Stimulated activated memory B cell treated with anti-CD40 and anti-IgM and Interleukin-4, amounts not matched to agents 10 μg/mL and 1 μg/mL and 100 μg/mL, for 72 hours (primary cell): ENCODE measurements at regions not wholly inside any gene's neighbourhood (a gene's known extent, or its start where the extent isn't known, plus 50 kb on each side); places are given as distances from the start of the nearest gene placed in this dataset.
"Not testable (repeated sequence)": the region's sequence is repeated elsewhere in the genome, so short reads cannot be mapped to it uniquely, and the experiment has no call there.

Experiments
- ATAC-seq: fragments of 150-1000 bp; cut with Tn5 transposase; 2 replicates; pipeline ENCODE4 v1.10.0; 2021
- H3K27ac Mint-ChIP-seq: one replicate; pipeline ENCODE4 v1.8.0; 2022; ENCODE audit warnings: mild to moderate bottlenecking, mixed read lengths
- H3K27me3 Mint-ChIP-seq: one replicate; pipeline ENCODE4 v1.8.0; 2022; ENCODE audit warnings: mixed read lengths
- H3K36me3 Mint-ChIP-seq: one replicate; pipeline ENCODE4 v1.8.0; 2022; ENCODE audit warnings: mixed read lengths
- H3K4me1 Mint-ChIP-seq: one replicate; pipeline ENCODE4 v1.8.0; 2022; ENCODE audit warnings: mixed read lengths
- H3K4me3 Mint-ChIP-seq: one replicate; pipeline ENCODE4 v1.8.0; 2022; ENCODE audit warnings: mild to moderate bottlenecking, moderate library complexity, mixed read lengths
- H3K9me3 Mint-ChIP-seq: one replicate; pipeline ENCODE4 v1.8.0; 2022; ENCODE audit warnings: mixed read lengths

DNA sequence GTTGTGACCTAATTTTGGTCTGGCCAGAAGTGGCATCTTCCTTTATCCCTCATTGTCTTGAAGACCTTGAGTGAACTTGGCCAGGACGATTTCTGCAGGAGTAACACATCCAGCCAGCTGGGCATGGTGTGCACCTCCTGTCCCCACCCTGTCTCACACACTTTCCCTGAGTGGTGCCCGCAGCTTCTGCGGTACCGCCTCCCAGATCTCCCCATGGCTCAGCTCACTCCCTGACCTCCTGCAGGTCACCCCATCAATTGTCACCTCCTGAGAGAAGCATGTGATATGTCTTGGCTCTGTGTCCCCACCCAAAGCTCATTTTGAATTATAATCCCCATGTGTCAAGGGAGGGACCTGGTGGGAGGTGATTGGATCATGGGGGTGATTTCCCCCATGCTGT is 50.2 kb upstream of the TP53I11 start:
- H3K27me3 Mint-ChIP-seq: no peaks in the 10 kb centered on the region
- no peaks in the 10 kb centered on the region for H3K4me1 Mint-ChIP-seq
- no peaks in the 10 kb centered on the region for H3K36me3 Mint-ChIP-seq
- no peak overlapping the region for H3K4me3 Mint-ChIP-seq
- no peak for ATAC-seq
- no peak overlapping the region for H3K27ac Mint-ChIP-seq
- peaks cover 5% of the 10 kb centered on the region for H3K9me3 Mint-ChIP-seq

GRCh38 chr11:45001466-45002165 is 50.9 kb upstream of the TP53I11 start:
- Mint-ChIP-seq H3K36me3 (no peaks in the 10 kb centered on the region), H3K27me3 (no peaks in the 10 kb centered on the region), H3K4me1 (no peaks in the 10 kb centered on the region), H3K27ac (no peak overlapping the region), H3K9me3 (peaks cover 5% of the 10 kb centered on the region), H3K4me3 (no peak overlapping the region)
- ATAC-seq: no peak

- Mint-ChIP-seq H3K9me3 (peaks cover 5% of the 10 kb centered on the region), H3K36me3 (no peaks in the 10 kb centered on the region), H3K27me3 (peaks cover 12% of the 10 kb centered on the region), H3K4me3 (no peak overlapping the region), H3K4me1 (no peaks in the 10 kb centered on the region), H3K27ac (no peak overlapping the region)
- ATAC-seq: no peak
Observed at GRCh38 chr11:45005106-45005505, 54.4 kb upstream of the TP53I11 start.

DNA sequence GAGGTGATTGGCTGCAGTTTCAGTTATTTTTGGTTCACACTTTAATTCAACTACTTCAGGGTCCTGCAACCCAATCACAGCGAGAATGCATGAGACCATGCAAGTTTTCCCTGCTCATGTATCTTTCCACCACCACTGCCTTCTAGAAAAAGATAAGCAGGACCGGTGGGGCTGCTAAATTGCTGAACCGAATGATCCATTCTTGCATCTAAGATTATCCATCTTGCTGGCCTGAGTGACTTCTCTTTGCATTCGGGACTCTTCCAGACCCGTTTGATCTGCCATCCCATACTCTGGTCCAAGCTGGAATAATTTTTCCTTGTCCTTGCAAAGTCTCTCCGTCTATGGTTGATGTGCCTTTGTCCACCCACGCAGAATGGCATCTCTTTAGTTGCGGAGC is 56.3 kb upstream of the TP53I11 start:
- Mint-ChIP-seq H3K4me1 (no peaks in the 10 kb centered on the region), H3K27ac (no peak overlapping the region), H3K27me3 (peaks cover 12% of the 10 kb centered on the region), H3K4me3 (no peak overlapping the region), H3K9me3 (no peaks in the 10 kb centered on the region), H3K36me3 (no peaks in the 10 kb centered on the region)
- ATAC-seq: no peak

DNA sequence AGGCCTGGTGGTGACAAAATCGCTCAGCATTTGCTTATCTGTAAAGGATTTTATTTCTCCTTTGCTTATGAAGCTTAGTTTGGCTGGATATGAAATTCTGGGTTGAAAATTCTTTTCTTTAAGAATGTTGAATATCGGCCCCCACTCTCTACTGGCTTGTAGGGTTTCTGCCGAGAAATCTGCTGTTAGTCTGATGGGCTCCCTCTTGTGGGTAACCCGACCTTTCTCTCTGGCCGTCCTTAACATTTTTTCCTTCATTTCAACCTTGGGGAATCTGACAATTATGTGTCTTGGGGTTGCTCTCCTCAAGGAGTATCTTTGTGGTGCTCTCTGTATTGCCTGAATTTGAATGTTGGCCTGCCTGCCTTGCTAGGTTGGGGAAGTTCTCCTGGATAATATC is 65.3 kb upstream of the TP53I11 start:
- Mint-ChIP-seq H3K9me3 (peaks cover 26% of the 10 kb centered on the region), H3K27ac (peak overlapping the region; percentile 59), H3K27me3 (peaks cover 31% of the 10 kb centered on the region), H3K36me3 (peaks cover 14% of the 10 kb centered on the region), H3K4me1 (peaks cover 25% of the 10 kb centered on the region)
- not testable (repeated sequence) for H3K4me3 Mint-ChIP-seq, ATAC-seq

DNA sequence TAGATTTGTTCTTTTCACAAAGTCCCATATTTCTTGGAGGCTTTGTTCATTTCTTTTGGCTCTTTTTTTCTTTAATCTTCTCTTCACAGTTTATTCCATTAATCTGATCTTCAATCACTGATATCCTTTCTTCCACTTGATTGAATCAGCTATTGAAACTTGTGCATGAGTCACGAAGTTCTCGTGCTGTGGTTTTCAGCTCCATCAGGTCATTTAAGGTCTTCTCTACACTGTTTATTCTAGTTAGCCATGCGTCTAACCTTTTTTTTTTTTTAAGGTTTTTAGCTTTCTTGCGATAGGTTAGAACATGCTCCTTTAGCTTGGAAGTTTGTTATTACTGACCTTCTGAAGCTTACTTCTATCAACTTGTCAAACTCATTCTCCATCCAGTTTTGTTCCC is 65.8 kb upstream of the TP53I11 start:
- not testable (repeated sequence) for ATAC-seq
- H3K36me3 Mint-ChIP-seq: peaks cover 14% of the 10 kb centered on the region

DNA sequence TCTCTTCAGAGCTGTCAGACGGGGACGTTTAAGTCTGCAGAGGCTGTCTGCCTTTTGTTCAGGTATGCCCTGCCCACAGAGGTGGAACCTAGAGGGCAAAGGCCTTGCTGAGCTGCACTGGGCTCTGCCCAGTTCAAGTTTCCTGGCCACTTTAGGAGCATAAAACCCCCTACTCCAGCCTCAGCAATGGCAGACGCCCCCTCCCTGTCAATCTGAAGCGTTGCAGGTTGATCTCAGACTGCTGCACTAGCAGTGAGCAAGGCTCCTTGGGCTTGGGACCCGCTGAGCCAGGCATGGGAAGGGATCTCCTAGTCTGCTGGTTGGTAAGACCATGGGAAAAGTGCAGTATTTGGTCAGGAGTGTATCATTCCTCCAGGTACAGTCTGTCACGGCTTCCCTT is 66.6 kb upstream of the TP53I11 start:
- Mint-ChIP-seq H3K27ac (peak overlapping the region; percentile 59), H3K4me1 (peaks cover 26% of the 10 kb centered on the region), H3K27me3 (peaks cover 31% of the 10 kb centered on the region), H3K36me3 (peaks cover 14% of the 10 kb centered on the region), H3K4me3 (no peak overlapping the region), H3K9me3 (peaks cover 26% of the 10 kb centered on the region)
- no peak for ATAC-seq

More for the DNA sequence above, 65.8 kb upstream of the TP53I11 start:
- Mint-ChIP-seq H3K4me1 (peaks cover 26% of the 10 kb centered on the region), H3K27ac (peak overlapping the region; percentile 59), H3K9me3 (peaks cover 26% of the 10 kb centered on the region), H3K27me3 (peaks cover 31% of the 10 kb centered on the region)
- not testable (repeated sequence) for H3K4me3 Mint-ChIP-seq

DNA sequence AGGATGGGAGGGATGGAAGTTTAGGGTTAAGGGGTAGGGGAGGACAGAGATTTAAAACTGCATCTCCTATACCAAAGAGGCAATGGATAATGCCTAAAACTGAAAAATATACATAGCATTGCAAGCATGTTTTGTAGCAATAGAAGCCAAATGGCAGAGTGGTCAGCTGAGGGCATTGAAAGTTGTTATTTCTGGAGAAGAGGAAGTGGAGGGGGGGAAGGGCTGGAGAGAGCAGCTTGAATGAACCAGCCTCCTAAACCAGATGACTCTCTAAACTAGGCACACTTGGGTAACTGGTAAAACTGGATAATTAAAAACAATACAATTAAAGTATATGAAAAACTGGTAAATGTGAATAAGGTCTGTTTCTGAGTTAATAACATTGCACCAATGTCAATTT is 70.3 kb upstream of the TP53I11 start:
- Mint-ChIP-seq H3K27me3 (peaks cover 24% of the 10 kb centered on the region), H3K4me1 (peaks cover 29% of the 10 kb centered on the region), H3K27ac (peak overlapping the region; percentile 11), H3K36me3 (peaks cover 8% of the 10 kb centered on the region), H3K4me3 (peak overlapping the region; percentile 13), H3K9me3 (peaks cover 4% of the 10 kb centered on the region)
- no peak for ATAC-seq

- Mint-ChIP-seq H3K4me1 (peaks cover 29% of the 10 kb centered on the region), H3K9me3 (no peaks in the 10 kb centered on the region), H3K27me3 (peaks cover 16% of the 10 kb centered on the region), H3K27ac (no peak overlapping the region), H3K36me3 (peaks cover 1% of the 10 kb centered on the region), H3K4me3 (no peak overlapping the region)
- ATAC-seq: no peak
Observed at GRCh38 chr11:45021692-45022141, 71.0 kb upstream of the TP53I11 start.

GRCh38 chr11:45022294-45023064 is 71.8 kb upstream of the TP53I11 start:
- no peak for ATAC-seq
- Mint-ChIP-seq H3K27ac (peak overlapping the region; percentile 34), H3K9me3 (no peaks in the 10 kb centered on the region), H3K36me3 (no peaks in the 10 kb centered on the region), H3K4me3 (no peak overlapping the region), H3K27me3 (peaks cover 11% of the 10 kb centered on the region), H3K4me1 (peaks cover 29% of the 10 kb centered on the region)

GRCh38 chr11:45023065-45023365 is 72.3 kb upstream of the TP53I11 start:
- ATAC-seq: no peak
- H3K36me3 Mint-ChIP-seq: no peaks in the 10 kb centered on the region
- peak overlapping the region; percentile 34 for H3K27ac Mint-ChIP-seq
- H3K9me3 Mint-ChIP-seq: no peaks in the 10 kb centered on the region
- H3K4me3 Mint-ChIP-seq: no peak overlapping the region
- H3K27me3 Mint-ChIP-seq: peaks cover 11% of the 10 kb centered on the region
- peaks cover 34% of the 10 kb centered on the region for H3K4me1 Mint-ChIP-seq

GRCh38 chr11:45024316-45024715 is 73.6 kb upstream of the TP53I11 start:
- Mint-ChIP-seq H3K27me3 (peaks cover 5% of the 10 kb centered on the region), H3K9me3 (no peaks in the 10 kb centered on the region), H3K27ac (peak overlapping the region; percentile 34), H3K4me3 (no peak overlapping the region), H3K36me3 (no peaks in the 10 kb centered on the region), H3K4me1 (peaks cover 47% of the 10 kb centered on the region)
- ATAC-seq: no peak

DNA sequence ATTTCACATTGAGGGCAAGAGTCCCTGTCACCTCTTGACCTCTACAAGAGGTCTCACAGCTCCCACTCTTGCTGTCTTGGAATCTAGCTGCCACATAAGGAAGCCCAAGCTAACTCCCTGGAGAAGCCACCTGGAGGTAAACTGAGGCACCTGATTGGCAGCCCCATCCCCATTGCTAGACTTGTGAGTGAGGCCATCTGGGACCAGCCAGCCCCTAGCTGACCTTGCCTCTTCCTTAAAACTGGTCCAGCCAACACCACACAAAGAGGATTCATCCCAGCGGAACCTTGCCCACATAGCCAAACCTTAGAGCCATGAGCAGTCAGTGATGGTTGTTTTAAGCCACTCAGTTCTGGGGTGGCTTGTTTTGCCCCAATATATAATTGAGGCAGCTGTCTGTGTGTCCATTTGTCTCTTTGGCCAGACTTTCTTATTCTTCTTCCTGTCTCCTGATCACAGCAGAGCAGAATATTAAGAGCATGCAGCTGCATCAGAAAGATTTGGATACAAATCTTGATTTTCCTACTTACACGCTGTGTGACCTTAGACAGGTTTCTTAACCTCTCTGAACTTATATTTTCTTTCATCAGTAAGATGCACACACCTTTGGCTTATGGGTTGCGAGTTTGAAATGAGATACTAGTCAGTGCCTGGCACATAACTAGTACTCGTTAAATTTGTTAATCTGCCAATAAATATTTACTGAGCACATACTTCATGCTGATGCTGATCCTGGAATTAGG is 74.3 kb upstream of the TP53I11 start:
- Mint-ChIP-seq H3K27me3 (no peaks in the 10 kb centered on the region), H3K27ac (peak overlapping the region; percentile 88), H3K4me1 (peaks cover 54% of the 10 kb centered on the region), H3K9me3 (no peaks in the 10 kb centered on the region), H3K36me3 (no peaks in the 10 kb centered on the region), H3K4me3 (peak overlapping the region; percentile 11)
- no peak for ATAC-seq

GRCh38 chr11:45025716-45026492 is 75.2 kb upstream of the TP53I11 start:
- Mint-ChIP-seq H3K4me1 (peaks cover 56% of the 10 kb centered on the region), H3K36me3 (no peaks in the 10 kb centered on the region), H3K27ac (peak overlapping the region; percentile 88), H3K27me3 (no peaks in the 10 kb centered on the region), H3K4me3 (peak overlapping the region; percentile 27), H3K9me3 (no peaks in the 10 kb centered on the region)
- ATAC-seq: peak; percentile 76

DNA sequence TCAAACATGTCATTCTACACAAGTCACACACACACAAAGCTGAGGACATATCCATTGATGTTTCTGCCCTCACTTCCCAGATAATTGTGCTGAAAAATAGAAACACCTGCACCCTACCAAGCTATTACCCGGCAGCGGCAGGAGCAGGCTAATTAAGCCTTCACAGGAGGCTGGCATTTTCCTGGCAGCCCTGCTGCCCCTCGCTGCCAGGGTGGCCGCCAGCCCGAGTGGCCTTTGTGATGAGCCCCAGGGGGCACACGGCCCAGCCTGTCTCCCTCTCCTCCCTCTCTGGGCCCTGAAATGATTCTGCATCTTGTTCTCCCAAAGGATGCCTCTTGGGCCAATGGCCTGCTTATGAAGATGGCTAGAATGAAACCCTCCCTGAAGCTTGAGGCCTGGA is 76.2 kb upstream of the TP53I11 start:
- Mint-ChIP-seq H3K27me3 (no peaks in the 10 kb centered on the region), H3K4me3 (no peak overlapping the region), H3K9me3 (peaks cover under 1% of the 10 kb centered on the region), H3K4me1 (peaks cover 63% of the 10 kb centered on the region), H3K36me3 (peaks cover 2% of the 10 kb centered on the region), H3K27ac (peak overlapping the region; percentile 88)
- ATAC-seq: no peak
